ENCODE measurements at regions not wholly inside any gene's neighbourhood (a gene's known extent, or its start where the extent isn't known, plus 50 kb on each side); places are given as distances from the start of the nearest gene placed in this dataset.

DNA sequence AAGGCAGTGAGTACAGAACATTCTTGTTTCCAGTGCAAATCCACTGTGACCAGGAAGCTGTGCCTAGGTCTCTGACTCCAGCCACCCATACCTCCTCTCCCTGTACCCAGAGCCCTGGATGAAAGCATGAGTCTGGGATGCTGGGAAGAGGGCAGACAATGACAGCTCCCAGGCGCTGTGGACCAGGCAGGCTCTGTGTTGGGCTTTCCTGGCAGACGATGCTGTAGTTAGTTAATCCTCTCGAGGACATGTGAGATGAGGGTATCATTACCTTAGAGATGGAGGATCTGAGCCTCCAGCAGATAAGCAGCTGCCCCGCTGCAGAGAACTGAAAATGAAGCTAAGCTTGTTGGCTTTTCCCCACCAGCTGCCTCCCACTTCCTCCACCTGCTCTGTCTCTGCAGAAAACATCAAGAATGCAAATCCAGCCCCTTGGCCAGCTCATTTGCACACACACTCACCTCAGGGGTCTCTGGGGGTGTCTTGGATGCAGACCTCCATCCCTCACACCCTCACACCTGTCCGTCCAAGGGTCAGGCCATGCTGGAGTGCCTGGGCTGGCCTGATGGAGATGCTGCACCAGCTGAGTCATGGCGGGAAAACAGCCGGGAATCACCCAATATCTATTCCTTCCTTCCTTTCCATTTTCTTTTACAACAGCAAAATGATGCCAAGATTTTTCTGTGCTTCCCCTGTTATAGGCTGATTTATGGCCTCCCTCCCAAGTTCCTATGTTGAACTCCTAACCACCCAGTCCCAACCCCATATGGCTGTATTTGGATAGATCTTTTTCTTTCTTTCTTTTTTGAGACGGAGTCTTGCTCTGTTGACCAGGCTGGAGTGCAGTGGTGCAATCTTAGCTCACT is 94.9 kb upstream of the SEPTIN5 start:
- ChIA-PET POLR2A (interaction anchor here (0.6 to 2.8 kb wide), 13 partner anchors 8 to 332 kb away, joined by 3 to 8 read pairs (median 3); partner anchors contain the start of gene CDC45), CTCF (ENCODE audit: low intra/inter-chr PET ratio) (no interaction called here)
- Histone ChIP-seq H3K9ac (ENCODE audit: insufficient read depth in 1 of 2, low read depth in 2 of 2, low read length in 2 of 2) (no peak overlapping the region), H3K36me3 (ENCODE audit: control insufficient read depth, insufficient read depth, low read length) (no peaks in the 10 kb centered on the region), H3K4me1 (replicated peaks in 1 of 2; ENCODE audit: control insufficient read depth in 2 of 2, insufficient read depth in 2 of 2, low read length in 2 of 2) (peaks cover 0 to 7% of the 10 kb centered on the region in 2 experiments; a peak in 2 of 5 replicates), H3K4me2 (ENCODE audit: insufficient read depth, low read length) (no peak overlapping the region), H3K27ac (ENCODE audit: extremely low read depth, low read depth, low read length) (no peak overlapping the region), H3K4me3 (no peak overlapping the region), H3K27me3 (ENCODE audit: control insufficient read depth in 2 of 2, insufficient read depth in 2 of 2, low read length in 2 of 2) (peaks cover 84 to 92% of the 10 kb centered on the region in 2 experiments), H4K20me1 (replicated peaks; ENCODE audit: control insufficient read depth, insufficient read depth, low read length) (peaks cover 12% of the 10 kb centered on the region; the same call in 1 of the 2 replicates), H3K9me3 (replicated peaks; ENCODE audit: control insufficient read depth, insufficient read depth, low read depth, low read length) (no peaks in the 10 kb centered on the region), H2AFZ (ENCODE audit: low read depth, low read length) (no peak overlapping the region), H3K9me1 (ENCODE audit: control insufficient read depth, insufficient read depth, low read length) (no peaks in the 10 kb centered on the region), H3K79me2 (ENCODE audit: control insufficient read depth, insufficient read depth, low read length) (no peaks in the 10 kb centered on the region)
- intact Hi-C loops (cut with micrococcal nuclease), result loop anchor here (10.0 kb wide), 3 partner anchors 175 to 495 kb away; partner anchors contain the start of genes C22orf39 and DGCR2
- no peak for ATAC-seq
- in situ Hi-C loops (cut with MboI), result no loop called here
- BruUV-seq (replicated peaks), result no TSS peak
- WGBS (ENCODE audit: insufficient coverage, low coverage, missing lambda C conversion rate), result 4% methylated on average over 8 of the region's 8 CpGs
- FAIRE-seq, result no peak
- DNase-seq (ENCODE audit: extremely low read depth in 1 of 4, low spot score in 3 of 4), result no peak
- TF ChIP-seq ZC3H11A (IDR thresholded peaks at IDR 0.05; ENCODE audit: low read depth, low read length) (no peak), ZNF124 (CRISPR knock-in tag; IDR thresholded peaks at IDR 0.05) (0 out of 2 replicates have a peak, but pooled peaks have one; percentile 69), GTF2F1 (IDR thresholded peaks at IDR 0.05; ENCODE audit: low read depth, low read length) (no peak), ZNF282 (CRISPR knock-in tag; IDR thresholded peaks at IDR 0.05) (0 out of 2 replicates have a peak, but pooled peaks have one; percentile 79), CBFB (CRISPR knock-in tag; IDR thresholded peaks at IDR 0.05) (peak; percentile 28; the same call in 1 of the 2 replicates), ZNF263 (CRISPR knock-in tag; IDR thresholded peaks at IDR 0.05; ENCODE audit: borderline replicate concordance) (0 out of 2 replicates have a peak, but pooled peaks have one; percentile 47), ZNF12 (CRISPR knock-in tag; IDR thresholded peaks at IDR 0.05) (peak; percentile 75; the same call in 1 of the 2 replicates), ATF2 (CRISPR knock-in tag; IDR thresholded peaks at IDR 0.05) (peak; percentile 59; the same call in 1 of the 2 replicates), ZNF77 (CRISPR knock-in tag; IDR thresholded peaks at IDR 0.05) (no peak), SMAD1 (IDR thresholded peaks at IDR 0.05; ENCODE audit: low read depth, low read length, partially characterized antibody) (no peak), E2F1 (CRISPR knock-in tag; IDR thresholded peaks at IDR 0.05) (0 out of 2 replicates have a peak, but pooled peaks have one; percentile 13), TEAD4 (IDR thresholded peaks at IDR 0.05; ENCODE audit: low read length) (no peak), TEAD4 (CRISPR knock-in tag; IDR thresholded peaks at IDR 0.05; ENCODE audit: borderline replicate concordance) (peak; percentile 90)
- TF ChIP-seq, protein P1, sequence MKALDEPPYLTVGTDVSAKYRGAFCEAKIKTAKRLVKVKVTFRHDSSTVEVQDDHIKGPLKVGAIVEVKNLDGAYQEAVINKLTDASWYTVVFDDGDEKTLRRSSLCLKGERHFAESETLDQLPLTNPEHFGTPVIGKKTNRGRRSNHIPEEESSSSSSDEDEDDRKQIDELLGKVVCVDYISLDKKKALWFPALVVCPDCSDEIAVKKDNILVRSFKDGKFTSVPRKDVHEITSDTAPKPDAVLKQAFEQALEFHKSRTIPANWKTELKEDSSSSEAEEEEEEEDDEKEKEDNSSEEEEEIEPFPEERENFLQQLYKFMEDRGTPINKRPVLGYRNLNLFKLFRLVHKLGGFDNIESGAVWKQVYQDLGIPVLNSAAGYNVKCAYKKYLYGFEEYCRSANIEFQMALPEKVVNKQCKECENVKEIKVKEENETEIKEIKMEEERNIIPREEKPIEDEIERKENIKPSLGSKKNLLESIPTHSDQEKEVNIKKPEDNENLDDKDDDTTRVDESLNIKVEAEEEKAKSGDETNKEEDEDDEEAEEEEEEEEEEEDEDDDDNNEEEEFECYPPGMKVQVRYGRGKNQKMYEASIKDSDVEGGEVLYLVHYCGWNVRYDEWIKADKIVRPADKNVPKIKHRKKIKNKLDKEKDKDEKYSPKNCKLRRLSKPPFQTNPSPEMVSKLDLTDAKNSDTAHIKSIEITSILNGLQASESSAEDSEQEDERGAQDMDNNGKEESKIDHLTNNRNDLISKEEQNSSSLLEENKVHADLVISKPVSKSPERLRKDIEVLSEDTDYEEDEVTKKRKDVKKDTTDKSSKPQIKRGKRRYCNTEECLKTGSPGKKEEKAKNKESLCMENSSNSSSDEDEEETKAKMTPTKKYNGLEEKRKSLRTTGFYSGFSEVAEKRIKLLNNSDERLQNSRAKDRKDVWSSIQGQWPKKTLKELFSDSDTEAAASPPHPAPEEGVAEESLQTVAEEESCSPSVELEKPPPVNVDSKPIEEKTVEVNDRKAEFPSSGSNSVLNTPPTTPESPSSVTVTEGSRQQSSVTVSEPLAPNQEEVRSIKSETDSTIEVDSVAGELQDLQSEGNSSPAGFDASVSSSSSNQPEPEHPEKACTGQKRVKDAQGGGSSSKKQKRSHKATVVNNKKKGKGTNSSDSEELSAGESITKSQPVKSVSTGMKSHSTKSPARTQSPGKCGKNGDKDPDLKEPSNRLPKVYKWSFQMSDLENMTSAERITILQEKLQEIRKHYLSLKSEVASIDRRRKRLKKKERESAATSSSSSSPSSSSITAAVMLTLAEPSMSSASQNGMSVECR (CRISPR knock-in tag; IDR thresholded peaks at IDR 0.05), result 0 out of 2 replicates have a peak, but pooled peaks have one; percentile 54
